ENCODE measurements at regions not wholly inside any gene's neighbourhood (a gene's known extent, or its start where the extent isn't known, plus 50 kb on each side); places are given as distances from the start of the nearest gene placed in this dataset.
A peak's percentile ranks its signal among the peaks of the same experiment; 100 is the strongest.
"Not testable (repeated sequence)": the region's sequence is repeated elsewhere in the genome, so short reads cannot be mapped to it uniquely, and the experiment has no call there.

DNA sequence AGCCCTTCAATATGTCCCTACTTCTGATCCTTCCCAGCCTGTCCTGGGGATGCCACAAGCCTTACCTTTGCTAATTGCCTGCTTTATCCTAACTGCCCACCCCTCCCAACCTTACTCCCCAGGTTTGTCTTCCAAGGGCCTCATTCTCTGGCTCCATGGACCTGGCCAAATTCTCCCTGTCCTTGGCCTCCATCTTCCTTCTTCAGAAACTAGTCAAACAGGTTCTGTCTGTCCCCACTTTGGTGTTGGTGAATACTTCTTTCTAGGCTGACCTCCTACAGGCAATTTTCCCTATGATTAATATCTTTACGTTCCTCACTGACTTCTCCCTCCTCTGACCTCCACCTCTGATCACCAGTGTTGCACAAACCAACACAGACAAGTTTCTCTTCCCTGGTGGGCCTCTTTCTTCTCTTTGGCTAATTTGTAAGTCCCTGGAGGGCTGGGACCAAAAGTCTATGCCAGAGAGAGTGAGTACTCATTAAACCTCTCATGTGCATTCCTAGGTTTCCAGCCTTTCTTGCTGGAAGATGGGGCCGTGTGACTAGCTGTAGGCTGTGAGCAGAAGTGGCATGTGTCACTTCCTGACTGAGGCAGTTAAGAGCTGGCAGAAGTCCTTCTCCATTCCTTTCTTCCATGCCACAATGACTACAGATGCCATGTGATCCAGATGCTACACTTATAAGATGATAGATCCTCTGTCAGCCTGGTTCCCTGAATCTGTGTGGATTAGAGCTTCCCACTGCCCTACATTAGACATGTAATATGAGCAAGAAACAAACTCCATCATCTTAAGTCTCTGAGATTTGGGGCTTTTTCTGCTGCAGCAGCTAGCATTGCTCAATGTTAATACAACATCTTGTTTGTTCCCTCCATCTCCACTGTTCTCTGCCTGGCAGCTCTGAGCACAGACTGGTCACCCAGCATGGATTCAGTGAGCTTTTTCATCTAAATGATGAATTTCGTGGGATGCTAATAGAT lies 382.7 kb downstream of the RPS24 start:
- no peak for DNase-seq (ENCODE audit: low spot score)

DNA sequence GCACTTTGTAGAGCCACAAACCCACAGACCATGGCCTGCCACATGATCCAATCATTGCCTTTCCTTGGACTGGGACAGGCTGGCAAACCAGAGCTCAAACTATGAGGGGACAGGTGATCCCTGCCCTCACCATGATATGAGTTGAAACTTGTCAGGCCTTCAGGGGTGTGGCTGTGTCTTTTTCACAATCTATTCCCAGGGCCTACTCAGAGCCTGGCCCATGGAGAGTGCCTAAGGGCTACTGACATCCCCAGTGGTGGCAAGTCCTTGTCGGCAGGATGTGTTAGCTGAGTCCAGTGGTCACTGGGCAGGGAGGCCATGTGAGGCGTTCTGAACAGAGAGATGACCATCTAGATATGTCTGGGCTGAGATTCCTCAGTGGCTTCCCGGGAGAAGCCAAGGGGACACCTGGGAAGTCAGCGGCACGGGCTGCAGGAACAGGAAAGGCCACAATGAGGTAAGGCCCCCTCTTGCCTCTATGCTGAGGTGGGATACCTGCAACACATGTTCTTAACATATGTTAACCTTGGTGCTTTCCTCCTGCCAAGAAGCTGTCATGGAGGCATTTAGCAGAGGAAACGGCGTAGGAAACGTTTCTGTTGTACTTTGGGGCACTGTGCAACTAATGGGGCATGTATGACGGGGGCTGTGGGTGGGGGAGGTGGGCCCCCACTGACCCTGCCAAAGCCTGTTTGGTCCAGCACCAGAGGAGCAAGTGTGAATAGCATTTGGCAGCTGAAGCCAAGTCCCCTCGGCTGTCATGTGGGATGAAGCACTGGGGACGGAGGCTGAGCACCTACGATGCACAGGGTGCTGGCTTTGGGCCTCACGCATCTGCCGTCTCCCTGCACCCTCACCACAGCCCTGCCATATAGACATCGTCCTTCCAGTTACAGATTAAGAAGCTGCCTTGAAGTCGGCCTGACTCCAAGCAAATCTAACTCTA lies 384.0 kb downstream of the RPS24 start:
- no peak for DNase-seq (ENCODE audit: low spot score)

DNA sequence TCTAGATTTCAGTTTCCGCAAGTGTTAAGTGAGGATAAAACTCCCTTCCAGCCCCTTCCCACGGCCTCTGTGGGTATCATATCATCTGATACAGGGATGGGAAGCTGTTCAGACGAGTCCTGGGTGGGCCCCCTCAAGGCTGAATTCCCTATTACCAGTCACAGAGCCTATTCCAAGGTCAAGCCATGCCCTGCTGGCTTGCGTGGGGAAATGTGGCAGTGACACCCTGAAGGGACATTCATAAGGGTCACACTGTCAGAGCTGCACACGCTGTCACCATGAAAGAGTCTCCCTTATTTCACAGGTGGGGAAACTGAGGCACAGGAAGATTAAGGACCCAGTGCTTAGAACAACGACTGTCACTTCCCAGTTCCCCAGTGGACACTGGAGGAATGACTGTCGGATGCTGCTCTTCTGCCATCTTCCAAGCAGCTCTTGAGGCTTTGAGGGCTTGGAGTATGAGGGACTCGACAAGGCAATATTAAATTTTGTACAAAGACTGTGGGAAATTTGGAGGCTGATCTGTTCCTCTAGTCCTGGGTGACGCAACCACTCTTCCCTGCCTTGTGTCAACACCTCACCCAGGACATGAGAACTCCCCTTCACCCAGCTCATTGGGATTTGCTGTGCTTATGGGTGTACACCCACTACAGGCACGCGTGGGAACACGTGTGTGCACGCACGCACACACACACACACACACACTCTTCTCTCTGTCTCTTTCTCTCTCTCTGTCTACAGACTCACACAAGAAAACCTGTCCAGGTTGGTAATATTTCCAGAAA lies 386.0 kb downstream of the RPS24 start:
- no peak for DNase-seq (ENCODE audit: low spot score)

DNA sequence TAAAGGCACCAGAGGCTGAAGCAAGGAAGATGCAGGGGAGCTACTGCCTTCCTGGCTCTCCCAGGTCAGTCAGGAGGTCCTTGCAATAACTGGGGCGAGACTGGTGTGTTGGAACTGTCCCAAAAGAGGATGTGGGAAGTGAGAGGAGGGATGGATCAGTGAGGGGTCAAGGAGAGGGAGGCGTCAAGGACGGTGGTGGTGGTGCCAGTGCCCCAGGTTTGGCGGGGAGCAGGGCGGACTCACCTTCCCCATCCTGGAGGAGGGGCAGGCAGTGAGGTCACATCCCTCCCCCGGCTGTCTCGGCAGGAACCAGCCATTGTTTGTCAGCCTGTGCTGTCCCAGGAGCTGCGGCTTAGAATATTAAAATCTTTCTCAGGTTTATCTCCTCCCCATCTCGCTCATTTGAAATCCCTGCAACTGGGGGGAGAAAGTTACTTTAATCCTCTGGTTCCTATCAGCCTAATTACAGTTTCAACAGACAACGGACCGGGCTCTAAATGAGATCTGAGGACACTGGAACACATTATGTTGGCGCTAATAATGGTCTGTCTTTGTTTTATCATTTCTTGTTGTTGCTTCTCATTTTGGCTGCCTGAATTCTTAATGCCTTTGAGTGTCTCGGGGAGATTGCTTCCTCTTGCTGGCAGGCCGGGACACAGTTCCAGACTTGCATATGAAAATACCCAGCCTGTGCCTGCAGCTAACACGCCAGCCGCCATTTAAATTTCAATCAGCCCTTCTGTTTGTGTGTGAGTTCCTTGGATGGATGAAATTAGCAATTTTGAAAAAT lies 387.5 kb downstream of the RPS24 start:
- no peak for DNase-seq (ENCODE audit: low spot score)

DNA sequence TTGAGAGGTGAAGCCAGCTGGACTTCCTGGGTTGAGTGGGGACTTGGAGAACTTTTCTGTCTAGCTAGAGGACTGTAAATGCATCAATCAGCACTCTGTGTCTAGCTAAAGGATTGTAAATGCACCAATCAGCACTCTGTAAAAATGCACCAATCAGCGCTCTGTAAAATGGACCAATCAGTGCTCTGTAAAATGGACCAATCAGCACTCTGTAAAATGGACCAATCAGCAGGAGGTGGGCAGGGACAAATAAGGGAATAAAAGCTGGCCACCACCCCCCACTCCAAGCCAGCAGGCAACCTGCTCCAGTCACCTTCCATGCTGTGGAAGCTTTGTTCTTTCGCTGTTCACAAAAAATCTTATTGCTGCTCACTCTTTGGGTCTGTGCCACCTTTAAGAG lies 390.4 kb downstream of the RPS24 start:
- not testable (repeated sequence) for DNase-seq (ENCODE audit: low spot score)

DNA sequence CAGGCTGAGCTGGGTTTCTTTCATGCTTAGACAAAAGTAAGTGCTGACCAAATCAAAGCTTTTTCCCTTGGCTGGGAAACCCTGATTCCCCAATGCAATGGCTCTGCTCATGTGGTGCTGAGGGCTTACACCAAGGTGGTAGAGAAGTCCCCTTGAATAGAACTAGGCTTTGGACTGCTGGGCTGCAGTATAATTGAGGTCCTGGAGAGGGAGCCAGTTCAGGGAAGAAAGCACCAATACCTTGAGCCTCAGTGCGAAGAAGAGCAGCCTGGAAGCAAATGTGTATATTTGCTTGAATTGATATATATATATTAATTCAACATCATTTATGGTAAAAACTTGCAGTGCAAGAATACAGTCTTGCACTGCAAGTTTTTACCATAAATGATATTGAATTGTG lies 391.1 kb downstream of the RPS24 start:
- peak; percentile 34 for DNase-seq (ENCODE audit: low spot score)

DNA sequence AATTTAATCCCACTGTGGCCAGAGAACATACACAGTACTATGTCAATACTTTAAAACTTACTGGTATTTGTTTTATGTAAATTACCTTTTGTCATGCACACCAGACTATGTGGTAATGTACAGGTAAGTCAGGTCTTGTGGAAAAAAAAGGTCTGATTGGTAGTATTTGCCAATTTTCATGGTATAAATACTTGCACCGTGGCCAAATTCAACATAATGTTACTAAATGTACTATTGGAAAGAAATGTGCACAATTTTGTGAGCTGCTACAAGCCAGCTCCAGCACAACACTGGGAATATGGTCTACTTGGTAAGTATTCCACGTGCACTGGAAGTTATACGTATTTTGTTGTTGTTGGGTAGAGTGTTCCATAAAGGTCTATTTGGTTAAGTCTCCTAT lies 392.5 kb downstream of the RPS24 start:
- DNase-seq (ENCODE audit: low spot score), result no peak

DNA sequence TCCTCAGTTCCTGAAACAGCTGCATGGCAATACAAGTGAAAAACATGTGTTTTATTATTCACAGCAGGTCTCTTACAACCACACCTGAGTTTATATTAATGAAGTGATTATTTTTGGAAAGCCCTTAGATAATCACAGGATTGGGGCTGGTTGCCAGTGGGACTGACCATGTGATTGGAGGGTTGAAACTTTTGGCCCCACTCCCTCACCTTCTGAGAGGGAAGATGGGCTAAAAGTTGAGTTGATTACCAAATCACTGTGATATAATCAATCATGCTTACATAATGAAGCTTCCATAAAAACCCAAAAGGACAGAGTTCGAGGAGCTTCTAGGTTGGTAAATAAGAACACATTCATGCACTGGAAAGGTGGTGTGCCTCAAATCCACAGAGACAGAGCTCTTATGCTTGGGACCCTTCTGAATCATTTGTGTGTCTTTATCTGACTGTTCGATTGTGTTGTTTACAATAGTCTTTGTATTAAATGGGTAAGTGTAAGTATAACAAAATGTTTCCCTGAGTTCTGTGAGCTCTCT lies 393.9 kb downstream of the RPS24 start:
- DNase-seq (ENCODE audit: low spot score), result no peak

DNA sequence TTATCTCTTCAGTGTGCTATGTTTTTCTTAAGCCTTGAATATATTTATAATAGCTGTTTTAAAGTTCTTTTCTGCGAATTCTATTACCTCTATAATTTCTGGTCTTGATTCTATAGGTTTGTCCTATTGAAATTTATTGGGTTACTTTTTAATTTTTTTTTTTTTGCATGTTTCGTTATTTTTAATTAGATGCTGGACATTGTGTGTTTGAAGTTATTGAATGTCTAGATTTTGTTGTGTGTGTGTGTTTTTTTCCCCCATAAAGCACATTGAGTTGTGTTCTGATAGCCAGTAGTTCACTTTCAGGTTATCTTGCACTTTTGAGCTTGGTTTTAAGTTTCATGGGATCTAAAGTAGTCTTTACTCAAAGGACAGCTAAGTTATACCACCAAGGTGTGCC lies 394.9 kb downstream of the RPS24 start:
- no peak for DNase-seq (ENCODE audit: low spot score)

DNA sequence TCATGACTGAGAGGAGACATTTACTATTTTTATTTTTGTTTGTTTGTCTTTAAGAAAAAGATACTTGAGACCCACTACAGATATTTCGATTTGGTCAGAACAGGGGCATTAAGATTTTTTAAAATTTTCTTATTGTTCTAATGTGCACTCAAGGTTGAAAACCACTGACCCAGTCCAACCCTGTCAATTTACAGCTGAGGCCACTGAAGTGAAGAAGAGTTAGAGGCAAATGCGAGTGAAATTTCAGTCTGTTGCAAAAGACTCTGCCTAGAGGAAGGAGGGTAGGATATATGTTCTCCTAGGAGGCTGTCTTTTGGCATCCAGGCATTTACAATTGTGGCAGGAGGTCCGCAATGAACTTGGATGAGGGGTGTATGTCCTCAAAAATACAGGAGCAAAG lies 396.3 kb downstream of the RPS24 start:
- DNase-seq (ENCODE audit: low spot score), result no peak

DNA sequence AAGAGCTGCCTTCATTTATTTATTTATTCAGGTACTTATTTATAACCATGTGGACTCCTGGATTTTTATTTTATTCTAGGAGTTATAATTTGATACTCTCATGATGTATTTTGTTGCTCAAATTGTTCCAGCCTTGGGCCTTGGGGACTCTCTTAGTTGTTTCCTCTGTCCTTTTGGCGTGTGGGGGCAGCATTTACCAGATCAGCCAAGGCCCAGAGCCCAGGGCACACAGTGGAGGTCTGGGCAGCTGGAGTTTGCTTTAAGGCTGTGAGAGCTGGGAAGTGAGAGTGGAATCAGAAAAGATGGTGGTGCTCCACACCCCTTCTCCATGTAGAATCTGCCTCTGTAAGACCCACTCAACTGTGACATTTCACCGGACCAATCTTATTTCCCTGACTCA lies 398.9 kb downstream of the RPS24 start:
- peak; percentile 20 for DNase-seq (ENCODE audit: low spot score)

DNA sequence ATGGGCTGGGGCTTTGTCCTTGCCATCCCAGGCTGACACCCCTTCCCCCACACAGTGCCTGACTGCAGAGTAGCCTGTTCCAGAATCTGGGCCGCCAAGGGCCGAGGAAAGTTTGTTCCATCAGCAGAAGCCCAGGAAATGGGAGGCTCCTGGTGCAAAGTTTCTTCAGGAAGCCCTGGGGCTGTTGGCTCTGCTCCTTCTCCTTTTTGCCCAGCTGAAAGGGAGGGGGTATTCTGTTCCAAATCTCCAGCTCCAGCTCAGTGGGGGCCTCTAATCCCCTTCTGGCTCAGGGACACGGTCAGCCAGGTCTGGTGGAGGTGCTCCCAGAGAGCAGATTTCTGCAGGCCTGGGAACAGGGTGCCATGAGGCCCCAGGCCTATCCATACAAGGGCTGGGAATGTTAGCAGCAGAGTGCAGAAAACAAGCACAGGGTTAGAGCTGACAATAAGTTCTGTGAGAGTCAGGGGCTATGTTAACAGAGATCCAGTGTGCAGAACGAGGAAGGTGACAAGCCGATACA lies 399.5 kb downstream of the RPS24 start:
- no peak for DNase-seq (ENCODE audit: low spot score)

DNA sequence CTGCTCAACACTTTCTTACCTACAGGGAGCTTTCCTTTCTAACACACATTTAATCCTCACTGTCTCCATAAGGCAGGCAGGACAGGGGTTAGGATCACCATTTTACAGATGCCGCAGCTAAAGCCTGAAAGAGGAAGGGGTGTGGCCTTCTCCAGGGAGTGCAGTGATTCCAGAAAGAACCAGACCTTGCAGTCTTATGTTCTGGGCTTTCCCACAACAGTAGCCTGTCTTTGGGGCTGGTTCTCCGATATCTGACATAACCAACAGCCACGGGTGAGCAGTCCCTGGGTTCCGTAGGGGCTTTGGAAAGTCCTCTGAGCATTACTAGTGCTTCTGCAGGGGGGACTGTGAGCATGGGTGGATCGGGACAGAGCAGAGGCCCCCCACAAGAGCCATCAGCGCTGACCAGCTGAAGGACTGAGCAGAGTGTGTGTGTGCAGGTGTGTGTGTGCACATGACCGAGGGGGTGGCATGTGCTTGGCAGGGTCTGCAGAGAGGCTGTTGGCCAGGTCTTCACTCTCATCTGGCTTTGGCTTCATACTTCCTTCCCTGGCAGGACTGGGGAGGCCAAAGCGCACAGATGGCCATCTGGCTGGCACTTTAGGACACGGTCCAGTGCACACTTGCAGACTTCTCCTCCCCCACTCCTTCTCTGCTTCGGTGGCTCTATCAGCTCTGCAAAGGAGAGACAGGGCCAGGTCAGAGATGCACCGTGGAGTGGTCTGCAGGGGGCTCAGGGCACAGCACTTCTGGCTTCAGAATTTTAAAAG lies 400.3 kb downstream of the RPS24 start:
- no peak for DNase-seq (ENCODE audit: low spot score)

DNA sequence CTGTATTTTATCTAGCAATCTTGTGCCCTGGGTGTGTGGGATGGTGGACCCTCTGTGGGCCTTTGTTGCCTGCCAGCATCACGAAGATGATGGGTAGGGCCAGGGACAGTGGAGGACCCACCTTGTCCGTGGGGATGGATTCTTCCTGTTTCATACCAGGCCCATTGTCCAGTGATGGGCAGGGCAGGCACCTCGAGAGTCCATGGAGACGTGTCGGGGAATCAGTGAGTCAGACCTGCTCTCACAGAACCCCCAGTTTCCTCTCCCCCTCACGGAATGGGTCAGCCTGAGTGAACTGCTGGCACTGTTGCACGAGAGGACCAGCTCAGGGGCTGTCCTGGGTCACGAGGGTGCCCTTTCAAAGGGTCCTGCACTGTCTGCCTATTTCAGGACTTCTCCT lies 401.2 kb downstream of the RPS24 start:
- no peak for DNase-seq (ENCODE audit: low spot score)

DNA sequence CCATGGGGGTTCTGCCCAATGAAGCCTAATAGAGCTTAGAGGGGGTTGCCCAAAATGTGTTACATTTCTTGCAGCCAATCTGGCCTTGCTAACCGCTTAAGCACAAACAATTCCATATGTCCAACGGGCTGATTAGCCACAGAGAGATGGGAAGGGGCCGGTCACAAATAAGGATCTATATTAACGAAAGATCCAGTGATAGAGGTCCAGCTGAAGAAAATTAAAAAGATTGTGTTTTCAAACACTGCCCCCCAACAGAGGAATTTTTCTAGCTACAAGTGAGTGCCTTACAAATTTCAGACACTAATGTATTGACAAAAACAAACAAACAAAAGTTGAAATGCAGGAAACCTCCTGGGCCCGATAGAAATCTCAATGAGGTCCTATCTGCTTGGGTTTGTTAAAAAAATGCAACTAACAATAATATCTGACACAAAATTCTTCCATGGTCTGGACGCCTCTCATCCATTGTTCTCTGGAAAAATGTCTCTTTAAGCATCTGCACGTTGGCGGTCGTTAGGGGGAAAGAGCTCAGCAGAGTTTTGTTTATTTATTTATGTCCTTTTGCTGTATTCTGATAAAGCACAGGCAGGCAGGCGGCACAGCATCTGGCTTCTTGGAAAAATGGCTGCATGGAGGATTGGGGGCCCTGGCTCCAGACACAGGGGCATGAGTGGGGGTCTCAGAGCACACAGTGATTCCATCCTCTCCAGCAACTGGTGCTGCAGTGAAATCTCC lies 402.0 kb downstream of the RPS24 start:
- DNase-seq (ENCODE audit: low spot score), result no peak

DNA sequence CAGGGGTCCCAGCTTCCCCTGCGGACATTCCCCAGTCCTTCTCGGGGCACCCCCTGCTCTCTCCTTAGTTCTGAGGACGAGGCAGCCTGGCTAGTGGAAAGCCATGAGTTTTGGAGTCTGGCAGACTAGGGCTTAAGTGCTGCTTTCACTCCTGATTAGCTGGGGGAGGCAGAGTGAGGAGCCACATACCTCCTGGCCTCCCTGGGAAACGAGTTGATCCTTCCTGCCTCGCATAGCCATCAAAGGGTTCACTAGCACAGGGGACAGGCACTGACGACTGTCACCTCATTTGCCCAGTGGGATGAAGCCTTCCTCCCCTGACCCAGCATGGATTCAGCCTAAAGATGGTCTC lies 402.5 kb downstream of the RPS24 start:
- DNase-seq (ENCODE audit: low spot score), result no peak

DNA sequence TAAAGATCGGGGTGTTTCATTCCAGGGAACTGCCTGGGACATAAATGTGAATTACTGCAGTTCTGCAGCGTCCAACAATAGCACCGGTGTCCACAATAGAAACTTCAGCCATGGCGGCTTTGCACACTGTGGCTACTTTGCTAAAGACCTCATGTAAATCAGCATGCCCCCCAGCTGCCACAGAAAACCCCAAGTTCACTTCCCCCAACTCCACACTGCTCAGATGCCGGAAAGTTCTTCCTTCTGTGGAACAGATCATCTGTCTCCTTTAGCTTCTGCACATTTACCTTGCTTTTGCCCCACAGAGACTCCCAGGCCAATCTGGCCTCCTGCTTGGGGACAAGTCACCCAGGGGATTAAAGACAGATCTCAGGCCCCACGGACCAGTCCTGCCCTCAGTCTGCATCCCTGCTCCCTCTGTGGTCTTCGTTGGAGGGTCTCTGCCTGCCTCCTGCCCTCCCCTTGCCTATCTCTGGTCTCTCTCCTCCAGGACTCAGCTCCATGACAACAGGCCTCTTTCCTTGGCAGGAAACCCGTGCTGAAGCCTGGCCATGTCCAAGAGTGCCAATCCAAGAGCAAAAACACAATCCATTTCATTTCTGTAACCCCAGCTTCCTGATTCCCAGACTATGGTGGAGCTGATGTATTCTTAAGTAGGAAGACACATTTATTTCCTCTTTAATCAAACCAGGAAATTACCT lies 403.2 kb downstream of the RPS24 start:
- DNase-seq (ENCODE audit: low spot score), result no peak

DNA sequence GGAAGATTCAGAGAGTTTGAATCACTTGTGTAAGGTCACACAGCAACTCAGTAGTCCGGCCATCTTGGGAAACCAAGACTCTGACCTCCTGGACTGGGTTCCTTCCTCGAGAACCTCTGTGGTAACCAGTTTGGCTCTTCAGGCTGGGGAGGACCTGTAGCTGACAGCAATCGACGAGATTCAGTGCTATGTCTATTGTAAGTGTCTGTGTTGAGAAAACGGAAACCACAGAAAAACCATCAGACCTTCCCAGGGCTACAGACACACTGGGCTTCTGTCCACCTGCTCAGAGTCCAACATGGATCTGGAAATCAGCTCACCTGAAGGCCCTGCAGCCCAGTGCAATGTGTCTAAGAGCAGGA lies 403.7 kb downstream of the RPS24 start:
- no peak for DNase-seq (ENCODE audit: low spot score)

Data from HuH-7 (cell line).